MCF 10A (cell line): ENCODE measurements at regions not wholly inside any gene's neighbourhood (a gene's known extent, or its start where the extent isn't known, plus 50 kb on each side); places are given as distances from the start of the nearest gene placed in this dataset.

Experiments used
- BruUV-seq: library from RNA; stranded (reverse); fragments of 400-500 nt; replicated peaks from 2 replicates; lab custom pipeline; 2021; lab: Mats Ljungman, UMichigan
- CTCF ChIA-PET: fragments of 300-600 bp; sonication (Branson Sonifier 250); formaldehyde crosslinking; extraction: SDS; loops from one replicate; lab custom pipeline; 2021; ENCODE audit warnings: antibody characterized with exemption, inconsistent platforms; lab: Yijun Ruan, JAX
- POLR2A ChIA-PET: fragments of 300-600, 350-650 bp; sonication (Branson Sonifier 250); formaldehyde crosslinking; extraction: SDS; loops from one replicate; lab custom pipeline; 2020; ENCODE audit warnings: antibody characterized with exemption, inconsistent platforms; lab: Yijun Ruan, JAX
- DNase-seq: peaks from one replicate; pipeline ENCODE4 v3.0.0-alpha.2; 2018; ENCODE audit not compliant: unreplicated experiment
- H3K27ac Mint-ChIP-seq: one replicate; pipeline ENCODE4 v1.8.0; 2022; ENCODE audit warnings: mild to moderate bottlenecking, low read depth, mixed read lengths; ENCODE audit not compliant: unreplicated experiment
- H3K27me3 Mint-ChIP-seq: one replicate; pipeline ENCODE4 v1.8.0; 2022; ENCODE audit warnings: mixed read lengths; ENCODE audit not compliant: insufficient read depth, unreplicated experiment
- H3K36me3 Mint-ChIP-seq: one replicate; pipeline ENCODE4 v1.8.0; 2022; ENCODE audit warnings: mild to moderate bottlenecking, moderate library complexity, mixed read lengths; ENCODE audit not compliant: insufficient read depth, unreplicated experiment
- H3K4me1 Mint-ChIP-seq: one replicate; pipeline ENCODE4 v1.8.0; 2022; ENCODE audit warnings: mixed read lengths; ENCODE audit not compliant: insufficient read depth, unreplicated experiment
- H3K4me3 Mint-ChIP-seq: one replicate; pipeline ENCODE4 v1.8.0; 2022; ENCODE audit warnings: mild to moderate bottlenecking, moderate library complexity, mixed read lengths; ENCODE audit not compliant: unreplicated experiment
- H3K9me3 Mint-ChIP-seq: one replicate; pipeline ENCODE4 v1.8.0; 2022; ENCODE audit warnings: mixed read lengths; ENCODE audit not compliant: unreplicated experiment
- intact Hi-C: fragments of 100-400 bp; cut with micrococcal nuclease; formaldehyde crosslinking; loops from 2 replicates; pipeline ENCODE4 v1.14.1; 2022
- TF ChIP-seq, protein P1 (sequence below): fragments of 200-600 bp; IDR thresholded peaks from one replicate; pipeline ENCODE4 v1.8.0; 2022; ENCODE audit warnings: antibody characterized with exemption, mild to moderate bottlenecking; ENCODE audit not compliant: unreplicated experiment

DNA sequence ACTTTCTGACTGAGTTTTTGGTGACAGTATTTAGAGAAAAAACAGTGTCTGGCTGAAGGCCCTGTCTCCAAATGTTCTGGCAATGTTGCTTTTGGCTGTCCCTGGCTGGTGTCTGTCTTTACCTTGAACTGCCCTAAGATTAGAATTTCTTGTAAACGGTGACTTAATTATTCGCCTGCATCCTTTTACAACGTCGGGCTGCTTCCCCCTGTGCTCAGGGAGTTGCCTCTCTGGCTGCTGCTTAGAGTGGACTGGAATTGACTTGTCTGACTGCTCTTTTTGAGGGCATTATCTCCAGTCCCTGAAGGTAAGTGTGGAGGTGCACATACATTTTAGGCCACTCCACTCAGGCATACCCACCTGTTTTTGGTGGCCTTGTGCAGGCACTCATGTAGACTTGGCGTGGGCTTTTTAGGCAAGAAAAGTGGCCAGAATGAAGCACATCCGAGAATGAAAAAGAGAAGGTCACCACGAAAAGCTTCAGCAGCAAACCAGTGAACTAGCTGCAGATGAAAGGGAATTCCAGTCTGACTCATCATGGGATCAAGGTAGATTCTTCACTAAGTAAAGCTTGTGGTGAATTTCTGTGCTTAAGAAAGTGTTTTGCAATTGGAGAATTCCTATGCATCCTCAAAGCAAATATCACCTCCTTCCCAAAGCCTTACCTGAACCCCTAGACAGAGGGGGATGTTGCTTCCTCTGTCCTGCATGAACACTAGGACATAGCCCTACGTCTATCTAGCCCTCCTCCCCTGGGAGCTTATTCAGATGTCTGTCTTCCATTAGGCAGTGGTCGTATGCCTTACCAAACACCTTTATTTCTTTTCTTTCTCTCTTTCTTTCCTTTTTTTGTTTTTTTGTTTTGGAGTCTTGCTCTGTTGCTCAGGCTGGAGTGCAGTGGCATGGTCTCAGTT lies 230.3 kb upstream of the TRIB2 start:
- POLR2A ChIA-PET = interaction anchor here (0.6 to 1.4 kb wide), 7 partner anchors 10 to 560 kb away, joined by 3 to 4 read pairs (median 3); no protein-coding TSS in a partner anchor
- DNase-seq = peak; percentile 67
- intact Hi-C loops = no loop called here

DNA sequence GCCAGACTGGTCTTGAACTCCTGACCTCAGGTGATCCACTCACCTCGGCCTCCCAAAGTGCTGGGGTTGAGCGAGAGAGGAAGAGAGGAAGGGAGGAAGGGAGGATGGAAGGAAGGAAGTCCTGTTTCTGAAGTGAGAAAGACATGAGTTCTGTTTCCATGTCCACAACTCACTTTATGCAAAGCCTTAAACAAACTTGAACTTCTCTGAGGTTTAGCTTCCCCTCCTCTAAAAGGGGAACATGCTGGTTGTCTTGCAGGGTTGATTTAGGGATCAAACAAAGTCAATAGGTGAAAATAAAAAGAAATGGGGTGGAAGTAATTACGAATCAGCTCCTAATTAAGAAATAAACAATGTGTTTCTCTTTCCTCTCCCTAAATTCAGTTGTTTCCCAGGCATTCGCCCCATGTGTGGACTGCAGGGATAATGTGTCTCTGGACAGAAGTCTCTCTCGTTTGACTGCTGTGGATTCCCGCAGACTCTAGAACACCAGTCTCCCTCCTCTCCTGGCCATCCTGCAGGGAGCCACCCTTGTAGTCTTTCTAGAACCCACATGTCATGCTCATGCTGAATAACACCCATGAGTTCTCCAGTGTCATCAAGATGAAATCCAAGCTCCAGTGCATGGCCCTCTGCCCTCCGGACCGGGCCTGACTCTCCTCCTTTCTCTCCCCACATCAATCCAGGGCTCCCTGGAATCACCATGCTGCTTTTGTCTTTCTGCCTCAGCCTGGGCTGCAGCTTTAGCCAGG lies 229.3 kb upstream of the TRIB2 start:
- DNase-seq = no peak
- TF ChIP-seq, protein P1, sequence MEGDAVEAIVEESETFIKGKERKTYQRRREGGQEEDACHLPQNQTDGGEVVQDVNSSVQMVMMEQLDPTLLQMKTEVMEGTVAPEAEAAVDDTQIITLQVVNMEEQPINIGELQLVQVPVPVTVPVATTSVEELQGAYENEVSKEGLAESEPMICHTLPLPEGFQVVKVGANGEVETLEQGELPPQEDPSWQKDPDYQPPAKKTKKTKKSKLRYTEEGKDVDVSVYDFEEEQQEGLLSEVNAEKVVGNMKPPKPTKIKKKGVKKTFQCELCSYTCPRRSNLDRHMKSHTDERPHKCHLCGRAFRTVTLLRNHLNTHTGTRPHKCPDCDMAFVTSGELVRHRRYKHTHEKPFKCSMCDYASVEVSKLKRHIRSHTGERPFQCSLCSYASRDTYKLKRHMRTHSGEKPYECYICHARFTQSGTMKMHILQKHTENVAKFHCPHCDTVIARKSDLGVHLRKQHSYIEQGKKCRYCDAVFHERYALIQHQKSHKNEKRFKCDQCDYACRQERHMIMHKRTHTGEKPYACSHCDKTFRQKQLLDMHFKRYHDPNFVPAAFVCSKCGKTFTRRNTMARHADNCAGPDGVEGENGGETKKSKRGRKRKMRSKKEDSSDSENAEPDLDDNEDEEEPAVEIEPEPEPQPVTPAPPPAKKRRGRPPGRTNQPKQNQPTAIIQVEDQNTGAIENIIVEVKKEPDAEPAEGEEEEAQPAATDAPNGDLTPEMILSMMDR = no peak
- no peak overlapping the region for H3K27ac Mint-ChIP-seq
- intact Hi-C loops = no loop called here
- H3K36me3 Mint-ChIP-seq = peaks cover 7% of the 10 kb centered on the region
- no peaks in the 10 kb centered on the region for H3K27me3 Mint-ChIP-seq
- POLR2A ChIA-PET = interaction anchor here (0.6 to 1.4 kb wide), 4 partner anchors 10 to 16 kb away, joined by 3 to 4 read pairs (median 4); no protein-coding TSS in a partner anchor
- no TSS peak for BruUV-seq
- no peaks in the 10 kb centered on the region for H3K9me3 Mint-ChIP-seq
- H3K4me1 Mint-ChIP-seq = peaks cover 18% of the 10 kb centered on the region
- H3K4me3 Mint-ChIP-seq = no peak overlapping the region
- CTCF ChIA-PET = no interaction called here

More for the DNA sequence above, 230.3 kb upstream of the TRIB2 start:
- CTCF ChIA-PET = no interaction called here
- BruUV-seq = no TSS peak
- Mint-ChIP-seq H3K36me3 (peaks cover 7% of the 10 kb centered on the region), H3K4me1 (peaks cover 18% of the 10 kb centered on the region), H3K27ac (no peak overlapping the region), H3K9me3 (no peaks in the 10 kb centered on the region), H3K4me3 (no peak overlapping the region), H3K27me3 (no peaks in the 10 kb centered on the region)
- TF ChIP-seq, protein P1 = no peak

DNA sequence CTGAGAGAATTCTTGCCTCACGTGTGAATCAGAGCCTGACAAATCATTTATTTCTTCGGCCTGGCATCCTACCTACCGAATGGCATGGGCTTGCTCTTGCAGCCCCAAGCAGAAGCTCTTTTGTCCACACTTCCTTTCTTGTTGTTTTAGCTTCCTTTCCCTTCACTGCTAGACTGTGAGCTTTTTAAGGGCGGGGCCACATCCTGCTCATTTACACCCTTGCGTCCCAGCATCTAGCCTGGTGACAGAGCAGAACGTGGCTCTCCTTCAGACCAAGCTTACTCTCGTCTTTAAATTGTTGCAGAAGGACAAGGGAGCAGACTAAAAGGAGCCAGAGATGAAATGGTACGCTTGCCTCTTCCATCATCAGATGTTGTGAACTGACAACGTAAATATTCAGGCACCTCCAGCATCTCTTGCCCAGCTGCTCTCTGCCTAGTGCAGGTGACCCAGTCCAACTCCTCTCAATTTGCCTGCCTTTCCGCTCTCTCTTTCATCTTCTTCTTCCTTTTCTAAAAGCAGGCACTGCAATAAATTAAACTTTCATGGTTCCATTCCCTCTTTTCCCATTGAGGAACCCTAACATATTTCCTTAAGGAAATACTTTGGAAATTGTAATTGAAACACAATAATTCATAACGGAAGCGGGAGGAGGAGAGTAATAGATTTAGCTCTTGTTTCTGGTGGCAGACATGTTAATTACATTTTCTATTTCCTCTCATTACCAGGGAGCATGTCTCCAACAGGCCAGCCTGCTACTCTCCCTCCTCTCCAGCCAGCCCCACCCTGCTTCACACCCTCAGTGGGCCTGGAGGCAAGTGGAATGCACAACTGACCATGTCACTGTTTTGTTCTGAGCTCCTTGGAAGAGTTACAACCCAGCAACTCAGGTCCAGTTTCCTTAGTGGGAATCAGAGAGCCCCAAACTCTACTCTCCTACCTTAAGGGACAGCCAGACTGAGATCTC lies 228.1 kb upstream of the TRIB2 start:
- no peak for DNase-seq
- intact Hi-C loops = no loop called here
- H3K9me3 Mint-ChIP-seq = no peaks in the 10 kb centered on the region
- ChIA-PET POLR2A (no interaction called here), CTCF (no interaction called here)
- H3K27me3 Mint-ChIP-seq = no peaks in the 10 kb centered on the region
- TF ChIP-seq, protein P1 = no peak
- H3K4me1 Mint-ChIP-seq = peaks cover 26% of the 10 kb centered on the region
- no peak overlapping the region for H3K4me3 Mint-ChIP-seq
- H3K27ac Mint-ChIP-seq = no peak overlapping the region
- BruUV-seq = no TSS peak
- H3K36me3 Mint-ChIP-seq = peaks cover 7% of the 10 kb centered on the region
